CD4-positive, alpha-beta T cell treated with Interleukin-15 for 4 hours (primary cell): ENCODE measurements at regions not wholly inside any gene's neighbourhood (a gene's known extent, or its start where the extent isn't known, plus 50 kb on each side); places are given as distances from the start of the nearest gene placed in this dataset.

Experiments
- DNase-seq: peaks from one replicate; pipeline ENCODE4 v3.0.0-alpha.2; 2020; ENCODE audit warnings: low spot score

GRCh38 chr21:38956856-38957571 is 151.3 kb downstream of the ETS2 start:
- DNase-seq = no peak

GRCh38 chr21:38956521-38956855 is 150.8 kb downstream of the ETS2 start:
- DNase-seq = no peak

GRCh38 chr21:38956007-38956406 is 150.3 kb downstream of the ETS2 start:
- DNase-seq = no peak

GRCh38 chr21:38955495-38955894 is 149.8 kb downstream of the ETS2 start:
- no peak for DNase-seq

- DNase-seq = no peak
Measured at GRCh38 chr21:38954588-38955004, 148.9 kb downstream of the ETS2 start.

GRCh38 chr21:38953516-38953915 is 147.8 kb downstream of the ETS2 start:
- DNase-seq = no peak

GRCh38 chr21:38952890-38953289 is 147.2 kb downstream of the ETS2 start:
- DNase-seq = no peak

GRCh38 chr21:38951095-38951730 is 145.5 kb downstream of the ETS2 start:
- DNase-seq = no peak

- DNase-seq = no peak
Measured at GRCh38 chr21:38950435-38951094, 144.8 kb downstream of the ETS2 start.

- no peak for DNase-seq
Measured at GRCh38 chr21:38949070-38949380, 143.3 kb downstream of the ETS2 start.

- DNase-seq = no peak
Measured at GRCh38 chr21:38948377-38949069, 142.8 kb downstream of the ETS2 start.

- DNase-seq = no peak
Measured at GRCh38 chr21:38945545-38946245, 140.0 kb downstream of the ETS2 start.

GRCh38 chr21:38944903-38945302 is 139.2 kb downstream of the ETS2 start:
- DNase-seq = no peak

- no peak for DNase-seq
Measured at GRCh38 chr21:38944402-38944801, 138.7 kb downstream of the ETS2 start.

- DNase-seq = no peak
Measured at GRCh38 chr21:38942748-38943211, 137.1 kb downstream of the ETS2 start.

GRCh38 chr21:38938769-38939168 is 133.0 kb downstream of the ETS2 start:
- DNase-seq = no peak

GRCh38 chr21:38938343-38938742 is 132.6 kb downstream of the ETS2 start:
- peak; percentile 18 for DNase-seq

GRCh38 chr21:38937844-38938243 is 132.1 kb downstream of the ETS2 start:
- DNase-seq = no peak

- no peak for DNase-seq
Measured at GRCh38 chr21:38937286-38937790, 131.6 kb downstream of the ETS2 start.

GRCh38 chr21:38936240-38936639 is 130.5 kb downstream of the ETS2 start:
- DNase-seq = no peak

GRCh38 chr21:38933731-38934130 is 128.0 kb downstream of the ETS2 start:
- DNase-seq = no peak

- no peak for DNase-seq
Measured at GRCh38 chr21:38931291-38931690, 125.6 kb downstream of the ETS2 start.
